ENCODE measurements at regions not wholly inside any gene's neighbourhood (a gene's known extent, or its start where the extent isn't known, plus 50 kb on each side); places are given as distances from the start of the nearest gene placed in this dataset.

DNA sequence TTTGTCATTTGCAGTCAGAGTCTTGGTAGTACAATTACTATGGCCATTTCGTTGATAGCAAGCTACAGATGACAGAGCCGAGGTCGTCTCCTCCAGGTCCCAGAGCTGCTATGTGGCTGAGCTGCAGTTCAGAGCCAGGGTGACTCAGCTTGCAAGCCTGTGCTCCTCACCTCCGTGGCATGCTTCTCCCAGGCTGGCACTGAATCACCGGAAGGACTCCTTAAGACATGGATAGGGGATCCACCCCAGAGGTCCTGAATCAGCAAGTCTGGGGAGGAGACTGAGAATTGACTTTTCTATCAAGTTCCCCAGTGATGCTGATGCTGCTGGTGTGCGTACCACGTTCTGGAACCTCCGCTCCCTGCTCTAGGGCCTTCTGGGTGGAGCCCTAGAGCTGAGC is 291.2 kb downstream of the CDH26 start:
- DNase-seq: no peak

GRCh38 chr20:60250251-60250650 is 292.0 kb downstream of the CDH26 start:
- DNase-seq: no peak

- no peak for DNase-seq
These were observed 294.6 kb downstream of the CDH26 start for GRCh38 chr20:60252866-60253265.

- no peak for DNase-seq
These were observed 295.2 kb downstream of the CDH26 start for GRCh38 chr20:60253471-60253870.

- no peak for DNase-seq
These were observed 296.7 kb downstream of the CDH26 start for GRCh38 chr20:60254901-60255411.

GRCh38 chr20:60255415-60255814 is 297.2 kb downstream of the CDH26 start:
- no peak for DNase-seq

GRCh38 chr20:60255866-60256265 is 297.6 kb downstream of the CDH26 start:
- no peak for DNase-seq

DNA sequence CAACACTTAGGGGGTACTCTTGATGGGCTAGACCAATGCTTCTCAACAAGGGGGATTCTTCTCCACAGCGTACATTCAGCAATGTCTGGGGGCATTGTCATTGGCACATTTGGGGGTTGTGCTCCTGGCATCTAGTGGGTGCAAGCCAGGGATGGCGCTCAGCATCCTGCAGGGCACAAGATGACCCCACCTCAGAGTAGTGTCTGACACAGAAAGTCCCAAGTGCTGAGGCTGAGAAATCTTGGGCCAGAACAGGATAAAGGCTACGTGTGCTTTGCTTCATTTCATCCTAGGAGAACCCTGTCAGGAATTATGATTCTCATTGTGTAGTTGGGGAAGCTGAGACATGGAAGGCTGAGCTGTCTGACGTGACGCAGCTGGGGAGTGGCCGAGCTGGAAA is 298.6 kb downstream of the CDH26 start:
- no peak for DNase-seq

DNA sequence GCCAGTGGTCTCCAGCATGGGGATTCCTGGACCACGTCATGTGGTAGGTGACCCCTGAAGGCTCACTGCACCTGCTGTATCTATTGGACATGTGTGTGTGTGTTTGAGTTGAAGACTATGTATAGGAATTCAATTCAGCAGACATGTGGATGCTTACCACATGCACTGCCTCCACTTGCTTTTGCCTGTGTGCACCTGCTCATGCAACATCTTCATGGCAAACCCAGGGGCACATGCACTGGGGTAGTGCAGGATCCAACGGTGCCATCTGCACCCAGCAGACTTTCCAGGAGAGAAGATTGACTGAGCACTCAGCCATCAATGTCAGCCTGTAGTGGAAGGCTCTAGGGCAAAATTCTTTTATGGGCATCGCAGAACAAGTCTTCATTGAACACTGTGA is 299.4 kb downstream of the CDH26 start:
- DNase-seq: no peak

DNA sequence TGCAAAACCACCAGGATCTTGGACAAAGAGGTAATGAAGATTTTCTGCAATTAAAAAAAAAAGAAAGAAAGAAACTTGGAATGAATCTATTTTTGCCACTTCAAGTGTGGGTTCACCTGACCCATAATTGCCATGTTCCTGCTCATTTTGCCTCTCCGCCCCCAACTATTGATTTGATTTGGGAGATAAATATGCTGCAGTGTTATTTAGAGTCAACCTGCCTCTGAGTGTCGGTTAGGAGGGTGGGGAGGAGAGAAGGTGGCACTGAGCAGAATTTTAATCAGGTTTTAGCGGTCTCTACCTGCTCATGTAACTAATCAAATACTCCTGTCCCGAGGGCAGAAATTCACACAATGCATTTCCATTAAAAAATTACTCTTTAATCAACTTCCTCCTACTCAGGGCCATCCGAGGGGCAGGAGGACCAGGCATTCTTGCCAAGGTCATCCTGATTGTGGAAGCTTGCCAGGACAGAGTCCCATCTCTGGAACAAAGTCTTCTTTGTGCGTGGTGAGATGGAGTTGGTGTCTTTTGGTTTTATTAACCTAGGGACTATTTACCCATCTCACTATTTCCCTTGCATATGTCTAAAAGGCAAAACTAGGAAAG is 300.1 kb downstream of the CDH26 start:
- no peak for DNase-seq

DNA sequence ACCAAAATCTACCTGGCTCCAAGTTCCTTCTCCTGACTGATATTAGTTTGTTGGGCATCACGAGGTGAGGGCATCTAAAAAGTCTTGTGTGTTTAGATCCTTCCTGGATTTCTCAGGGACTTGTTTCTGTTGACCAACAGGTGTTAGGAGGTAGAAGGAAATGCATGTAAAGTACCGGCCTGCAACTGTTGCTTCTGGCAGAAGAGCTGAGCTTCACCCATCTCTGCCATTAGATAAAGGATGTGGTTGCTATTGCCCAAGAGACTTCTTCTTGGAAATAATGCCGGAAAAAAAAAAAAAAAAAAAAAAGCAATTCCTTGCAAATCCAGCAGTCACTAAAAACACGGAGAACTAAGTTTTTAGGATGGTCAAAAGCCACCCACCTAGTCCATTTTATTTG is 303.1 kb downstream of the CDH26 start:
- no peak for DNase-seq

DNA sequence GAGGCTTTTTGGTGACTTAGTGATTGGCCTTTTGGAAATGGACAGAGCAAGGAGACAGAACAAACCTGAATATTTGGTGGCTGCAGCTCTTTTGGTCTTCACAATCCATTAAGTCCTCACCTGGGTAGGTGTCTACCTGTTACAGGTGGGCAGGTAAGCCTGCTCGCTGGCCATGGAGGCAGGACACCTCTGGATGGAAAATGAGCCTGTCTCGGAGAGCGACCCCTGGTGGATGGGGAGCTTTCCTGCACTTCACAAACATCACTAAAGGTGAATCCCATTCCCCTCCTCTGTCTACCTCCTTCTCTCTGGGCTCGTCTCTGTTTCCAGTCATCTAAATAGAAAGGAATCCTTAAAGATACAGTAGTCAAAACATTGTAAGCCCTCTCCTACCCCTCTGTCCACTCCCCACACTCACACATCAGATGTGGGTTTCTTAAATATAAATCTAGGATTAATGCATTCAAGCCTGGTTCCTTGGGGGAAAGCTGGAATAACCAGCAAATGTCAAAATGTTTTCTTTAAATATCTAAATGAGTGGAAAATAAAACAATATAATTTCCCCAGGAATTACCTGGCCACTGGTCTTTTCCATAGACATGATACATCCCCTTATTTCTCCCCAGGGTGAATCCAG is 304.9 kb downstream of the CDH26 start:
- peak; percentile 52 for DNase-seq

- no peak for DNase-seq
These were observed 305.8 kb downstream of the CDH26 start for GRCh38 chr20:60263725-60264709.

DNA sequence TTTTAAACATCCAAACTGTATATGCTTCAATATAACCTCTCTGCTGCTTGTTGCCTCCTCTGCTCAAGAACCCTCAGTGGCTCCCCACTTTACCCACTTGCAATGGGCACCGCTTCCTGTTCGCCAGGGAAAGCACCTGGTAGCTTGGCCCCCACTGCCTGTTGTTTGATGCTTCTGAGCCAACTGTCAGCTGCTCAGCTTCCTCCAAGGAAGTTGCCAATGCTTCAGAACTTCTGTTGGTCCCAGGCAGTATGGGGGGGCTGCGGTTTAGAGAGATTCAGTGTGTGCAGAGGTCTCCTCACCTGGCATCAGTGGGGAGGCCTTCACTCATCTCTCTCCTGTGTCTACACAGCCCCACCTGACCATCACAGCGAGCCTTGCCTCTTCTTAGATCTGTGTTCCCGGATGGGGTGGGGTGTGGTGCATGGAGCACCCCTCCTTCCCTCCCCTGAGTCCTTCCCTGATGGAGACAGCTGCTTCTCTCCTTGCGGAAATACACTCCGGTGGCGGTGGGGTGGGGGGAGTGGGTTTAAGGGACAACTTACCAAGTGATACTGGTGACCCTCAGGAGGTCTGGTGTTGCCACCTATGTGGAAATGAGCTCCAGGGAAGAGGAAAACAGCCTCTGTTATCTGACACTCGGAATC is 308.1 kb downstream of the CDH26 start:
- peak; percentile 26 for DNase-seq

DNA sequence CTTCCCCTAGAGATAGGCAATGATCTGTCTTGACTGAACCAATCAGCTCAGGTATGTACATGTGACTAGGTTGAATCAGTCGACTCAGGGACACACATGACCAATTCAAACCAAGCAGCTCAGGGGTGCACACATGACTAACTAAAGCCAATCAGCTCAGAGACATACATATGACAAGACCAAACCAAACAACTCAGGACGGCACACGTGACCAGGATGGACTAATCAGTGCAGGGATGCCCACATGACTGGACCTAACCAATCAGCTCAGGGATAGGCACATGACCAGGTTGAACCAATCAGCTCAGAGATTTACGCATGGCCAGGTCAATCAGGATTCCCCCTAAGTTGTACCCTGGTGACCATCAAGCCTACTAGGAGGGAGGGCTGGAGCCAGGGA is 310.3 kb downstream of the CDH26 start:
- no peak for DNase-seq

- DNase-seq: no peak
These were observed 311.4 kb downstream of the CDH26 start for GRCh38 chr20:60269573-60270162.

- no peak for DNase-seq
These were observed 312.1 kb downstream of the CDH26 start for GRCh38 chr20:60270341-60270740.

DNA sequence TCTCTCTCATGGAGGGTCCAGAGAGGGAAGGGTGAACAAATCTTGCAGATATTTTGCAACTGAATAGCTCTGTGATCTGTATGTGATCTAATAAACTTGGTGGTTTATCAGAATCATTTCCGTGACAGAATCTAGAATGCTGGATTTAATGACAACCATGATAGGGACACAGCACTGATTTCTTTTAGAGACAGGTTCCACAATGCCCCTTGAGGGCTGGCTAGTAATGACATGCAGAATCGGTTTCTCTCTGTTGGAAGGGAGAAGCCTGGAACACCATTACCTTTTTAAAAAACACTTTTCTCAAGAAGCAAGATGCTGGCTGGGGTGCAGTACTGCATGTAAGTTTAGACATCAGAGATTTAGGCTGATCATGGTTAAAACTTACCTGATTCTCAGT is 313.4 kb downstream of the CDH26 start:
- DNase-seq: no peak

GRCh38 chr20:60272790-60273189 is 314.6 kb downstream of the CDH26 start:
- DNase-seq: no peak

DNA sequence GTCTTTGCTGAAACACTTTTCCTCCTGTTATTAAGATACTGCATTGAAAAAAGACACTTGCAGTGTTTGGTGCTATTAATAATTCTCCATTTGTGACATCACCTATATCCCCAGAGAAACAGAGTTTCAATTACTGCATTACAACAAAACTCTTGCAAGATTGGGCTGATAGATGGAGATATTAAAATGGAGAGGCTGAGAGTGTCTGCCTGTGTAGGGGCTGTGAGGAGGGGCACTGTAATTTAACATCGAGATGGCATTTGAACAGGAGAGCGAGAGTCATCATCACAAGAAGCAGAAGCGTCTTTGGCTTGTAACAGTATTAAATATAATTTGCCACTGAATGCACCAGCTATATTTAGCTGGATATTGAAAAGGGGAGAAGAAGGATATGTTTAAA is 316.5 kb downstream of the CDH26 start:
- no peak for DNase-seq

GRCh38 chr20:60281295-60281694 is 323.1 kb downstream of the CDH26 start:
- no peak for DNase-seq

DNA sequence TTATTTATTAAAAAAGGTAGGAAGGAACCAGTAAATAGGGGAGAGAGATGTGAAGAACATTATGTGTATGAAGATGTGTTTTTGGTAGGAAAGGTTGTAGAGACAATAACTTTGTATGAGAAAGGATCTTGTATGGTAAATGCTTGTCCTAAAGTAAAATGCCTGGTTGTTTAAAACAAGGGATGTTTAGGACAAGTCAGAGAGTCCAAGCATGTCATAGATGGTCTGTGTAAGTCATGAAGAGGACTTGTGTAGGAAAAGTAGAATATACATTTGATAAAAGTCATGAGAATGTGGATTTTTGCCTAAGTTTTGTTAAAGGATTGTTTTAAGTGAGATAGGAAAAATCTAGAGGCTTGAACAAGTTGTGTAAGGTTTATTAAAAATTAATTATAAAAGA is 325.1 kb downstream of the CDH26 start:
- no peak for DNase-seq

DNA sequence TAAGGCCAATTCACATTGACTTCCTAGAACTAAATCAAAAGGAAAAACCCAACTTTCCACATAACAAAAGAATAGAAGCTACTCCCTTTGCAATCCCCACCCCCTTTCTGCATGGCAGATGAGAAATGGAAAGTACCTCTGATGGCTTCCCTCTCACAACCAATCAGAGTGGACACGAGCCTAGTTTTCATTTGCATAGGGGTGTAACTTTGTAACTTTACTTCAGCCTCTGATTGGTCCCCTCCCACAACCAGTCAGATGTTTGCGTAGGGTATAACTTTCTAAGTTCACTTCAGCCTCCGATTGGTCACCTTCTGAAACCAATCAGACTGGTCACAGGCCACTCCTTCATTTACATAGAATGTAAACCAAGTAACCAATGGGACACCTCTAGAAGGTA is 328.5 kb downstream of the CDH26 start:
- no peak for DNase-seq
